C4-2B (cell line): ENCODE measurements at regions not wholly inside any gene's neighbourhood (a gene's known extent, or its start where the extent isn't known, plus 50 kb on each side); places are given as distances from the start of the nearest gene placed in this dataset.

Experiments
- CTCF ChIP-seq: fragments of 450-650 bp; conservative IDR thresholded peaks from 2 replicates; pipeline ENCODE4 v1.5.1; 2017; ENCODE audit warnings: mild to moderate bottlenecking
- ZFX ChIP-seq: fragments of 450-650 bp; IDR thresholded peaks from 2 replicates; pipeline ENCODE4 v1.6.1; 2017

- TF ChIP-seq CTCF (no peak), ZFX (no peak)
Observed at GRCh38 chrX:33272986-33273385, 61.6 kb upstream of the DMD start.
